Dedifferentiated amniotic fluid mesenchymal stem cell (primary cell): ENCODE measurements at regions not wholly inside any gene's neighbourhood (a gene's known extent, or its start where the extent isn't known, plus 50 kb on each side); places are given as distances from the start of the nearest gene placed in this dataset.
"Not testable (repeated sequence)": the region's sequence is repeated elsewhere in the genome, so short reads cannot be mapped to it uniquely, and the experiment has no call there.

Experiments
- DNase-seq: peaks from one replicate; pipeline ENCODE4 v3.0.0-alpha.2; 2016; ENCODE audit errors: extremely low spot score

GRCh38 chr2:11993749-11994148 is 247.3 kb downstream of the LPIN1 start:
- DNase-seq, result no peak

GRCh38 chr2:11995456-11995855 is 249.0 kb downstream of the LPIN1 start:
- DNase-seq, result no peak

GRCh38 chr2:11996618-11997017 is 250.2 kb downstream of the LPIN1 start:
- DNase-seq, result peak; percentile 59

GRCh38 chr2:11997142-11997541 is 250.7 kb downstream of the LPIN1 start:
- DNase-seq, result no peak

GRCh38 chr2:11998218-11998617 is 251.8 kb downstream of the LPIN1 start:
- peak; percentile 55 for DNase-seq

GRCh38 chr2:11998626-11999378 is 252.4 kb downstream of the LPIN1 start:
- DNase-seq, result peak; percentile 40

GRCh38 chr2:12001621-12002020 is 255.2 kb downstream of the LPIN1 start:
- no peak for DNase-seq

GRCh38 chr2:12002215-12002614 is 255.8 kb downstream of the LPIN1 start:
- DNase-seq, result no peak

GRCh38 chr2:12004713-12005112 is 258.3 kb downstream of the LPIN1 start:
- no peak for DNase-seq

- no peak for DNase-seq
These were observed 259.7 kb downstream of the LPIN1 start for GRCh38 chr2:12005886-12006681.

GRCh38 chr2:12006850-12007249 is 260.4 kb downstream of the LPIN1 start:
- peak; percentile 28 for DNase-seq

- DNase-seq, result no peak
These were observed 260.9 kb downstream of the LPIN1 start for GRCh38 chr2:12007282-12007681.

- no peak for DNase-seq
These were observed 262.1 kb downstream of the LPIN1 start for GRCh38 chr2:12008425-12009061.

- no peak for DNase-seq
These were observed 263.0 kb downstream of the LPIN1 start for GRCh38 chr2:12009323-12009905.

GRCh38 chr2:12010059-12010458 is 263.6 kb downstream of the LPIN1 start:
- no peak for DNase-seq

GRCh38 chr2:12010779-12011178 is 264.3 kb downstream of the LPIN1 start:
- DNase-seq, result no peak

- peak; percentile 60 for DNase-seq
These were observed 267.9 kb downstream of the LPIN1 start for GRCh38 chr2:12014088-12014960.

- no peak for DNase-seq
These were observed 271.2 kb downstream of the LPIN1 start for GRCh38 chr2:12017499-12018157.

GRCh38 chr2:12018726-12019125 is 272.3 kb downstream of the LPIN1 start:
- DNase-seq, result not testable (repeated sequence)

GRCh38 chr2:12020833-12021469 is 274.5 kb downstream of the LPIN1 start:
- no peak for DNase-seq
